ENCODE measurements at regions not wholly inside any gene's neighbourhood (a gene's known extent, or its start where the extent isn't known, plus 50 kb on each side); places are given as distances from the start of the nearest gene placed in this dataset.

- Histone ChIP-seq H3K9ac (ENCODE audit: low read depth in 1 of 2, low read length in 2 of 2) (no peak overlapping the region), H3K4me1 (ENCODE audit: control insufficient read depth in 2 of 2, insufficient read depth in 2 of 2, low read length in 2 of 2) (no peaks in the 10 kb centered on the region), H3K27ac (ENCODE audit: low read depth in 2 of 2, low read length in 2 of 2) (no peak overlapping the region), H3K27me3 (ENCODE audit: control insufficient read depth in 2 of 2, insufficient read depth in 2 of 2, low read length in 2 of 2) (no peaks in the 10 kb centered on the region), H3K36me3 (ENCODE audit: control insufficient read depth in 2 of 2, insufficient read depth in 2 of 2, low read length in 2 of 2) (no peaks in the 10 kb centered on the region), H3K9me3 (ENCODE audit: control insufficient read depth in 2 of 2, low read length in 2 of 2) (no peaks in the 10 kb centered on the region), H3K4me3 (ENCODE audit: low read length in 2 of 2) (no peak overlapping the region)
Observed at GRCh38 chr22:49209452-49210195, 618.0 kb downstream of the BRD1 start.

DNA sequence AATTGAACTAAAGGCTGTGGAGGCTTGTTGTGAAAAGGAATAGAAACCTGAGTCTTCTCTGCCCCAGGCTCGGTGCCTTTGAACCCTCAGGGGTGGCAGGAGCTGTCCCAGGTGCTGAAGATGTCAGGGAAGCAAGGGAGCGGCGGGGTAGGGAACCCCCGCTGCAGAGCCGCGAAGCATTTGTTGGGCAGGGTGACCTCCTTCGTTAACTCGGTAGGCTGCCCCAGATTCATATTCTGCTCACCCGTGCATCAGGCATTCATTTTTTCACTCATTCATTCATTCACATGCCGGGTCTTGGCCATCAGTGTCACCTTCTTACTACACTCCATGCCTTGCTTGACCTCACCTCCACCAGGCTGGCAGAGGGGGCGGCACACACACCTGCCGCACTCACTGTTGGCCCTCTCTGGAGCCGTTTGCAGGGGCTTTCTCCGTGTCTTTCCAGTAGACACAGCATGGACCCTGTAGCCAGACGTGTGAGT, 618.9 kb downstream of the BRD1 start:
- H3K9me3 ChIP-seq (ENCODE audit: control insufficient read depth in 2 of 2, low read length in 2 of 2): no peaks in the 10 kb centered on the region
- H3K36me3 ChIP-seq (ENCODE audit: control insufficient read depth in 2 of 2, insufficient read depth in 2 of 2, low read length in 2 of 2): no peaks in the 10 kb centered on the region
- no peak overlapping the region for H3K4me3 ChIP-seq (ENCODE audit: low read length in 2 of 2)
- no peaks in the 10 kb centered on the region for H3K4me1 ChIP-seq (ENCODE audit: control insufficient read depth in 2 of 2, insufficient read depth in 2 of 2, low read length in 2 of 2)
- no peak overlapping the region for H3K27ac ChIP-seq (ENCODE audit: low read depth in 2 of 2, low read length in 2 of 2)
- no peaks in the 10 kb centered on the region for H3K27me3 ChIP-seq (ENCODE audit: control insufficient read depth in 2 of 2, insufficient read depth in 2 of 2, low read length in 2 of 2)
- H3K9ac ChIP-seq (ENCODE audit: low read depth in 1 of 2, low read length in 2 of 2): no peak overlapping the region

DNA sequence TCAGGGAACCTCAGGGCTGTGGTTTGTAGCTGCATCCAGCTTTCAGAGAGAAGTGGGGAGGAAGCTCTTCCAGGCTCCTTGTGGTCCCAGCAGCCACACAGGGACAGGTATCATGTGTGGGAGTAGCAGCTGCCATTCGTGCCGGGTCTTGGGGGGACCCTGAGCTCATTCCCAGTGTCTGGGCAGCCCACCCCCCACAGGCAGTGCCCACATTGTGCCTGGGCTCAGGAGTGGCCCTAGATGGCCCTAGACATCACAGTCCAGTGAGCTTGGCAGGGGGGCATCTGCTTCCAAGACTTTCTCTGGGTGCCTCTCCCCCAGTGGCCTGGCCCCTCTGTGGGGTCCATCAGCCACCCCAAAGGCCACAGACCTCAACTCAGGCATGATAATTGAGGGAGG, 619.7 kb downstream of the BRD1 start:
- Histone ChIP-seq H3K27ac (ENCODE audit: low read depth in 2 of 2, low read length in 2 of 2) (no peak overlapping the region), H3K27me3 (ENCODE audit: control insufficient read depth in 2 of 2, insufficient read depth in 2 of 2, low read length in 2 of 2) (no peaks in the 10 kb centered on the region), H3K4me3 (ENCODE audit: low read length in 2 of 2) (no peak overlapping the region), H3K9ac (ENCODE audit: low read depth in 1 of 2, low read length in 2 of 2) (no peak overlapping the region), H3K4me1 (ENCODE audit: control insufficient read depth in 2 of 2, insufficient read depth in 2 of 2, low read length in 2 of 2) (no peaks in the 10 kb centered on the region), H3K9me3 (ENCODE audit: control insufficient read depth in 2 of 2, low read length in 2 of 2) (no peaks in the 10 kb centered on the region), H3K36me3 (ENCODE audit: control insufficient read depth in 2 of 2, insufficient read depth in 2 of 2, low read length in 2 of 2) (no peaks in the 10 kb centered on the region)

DNA sequence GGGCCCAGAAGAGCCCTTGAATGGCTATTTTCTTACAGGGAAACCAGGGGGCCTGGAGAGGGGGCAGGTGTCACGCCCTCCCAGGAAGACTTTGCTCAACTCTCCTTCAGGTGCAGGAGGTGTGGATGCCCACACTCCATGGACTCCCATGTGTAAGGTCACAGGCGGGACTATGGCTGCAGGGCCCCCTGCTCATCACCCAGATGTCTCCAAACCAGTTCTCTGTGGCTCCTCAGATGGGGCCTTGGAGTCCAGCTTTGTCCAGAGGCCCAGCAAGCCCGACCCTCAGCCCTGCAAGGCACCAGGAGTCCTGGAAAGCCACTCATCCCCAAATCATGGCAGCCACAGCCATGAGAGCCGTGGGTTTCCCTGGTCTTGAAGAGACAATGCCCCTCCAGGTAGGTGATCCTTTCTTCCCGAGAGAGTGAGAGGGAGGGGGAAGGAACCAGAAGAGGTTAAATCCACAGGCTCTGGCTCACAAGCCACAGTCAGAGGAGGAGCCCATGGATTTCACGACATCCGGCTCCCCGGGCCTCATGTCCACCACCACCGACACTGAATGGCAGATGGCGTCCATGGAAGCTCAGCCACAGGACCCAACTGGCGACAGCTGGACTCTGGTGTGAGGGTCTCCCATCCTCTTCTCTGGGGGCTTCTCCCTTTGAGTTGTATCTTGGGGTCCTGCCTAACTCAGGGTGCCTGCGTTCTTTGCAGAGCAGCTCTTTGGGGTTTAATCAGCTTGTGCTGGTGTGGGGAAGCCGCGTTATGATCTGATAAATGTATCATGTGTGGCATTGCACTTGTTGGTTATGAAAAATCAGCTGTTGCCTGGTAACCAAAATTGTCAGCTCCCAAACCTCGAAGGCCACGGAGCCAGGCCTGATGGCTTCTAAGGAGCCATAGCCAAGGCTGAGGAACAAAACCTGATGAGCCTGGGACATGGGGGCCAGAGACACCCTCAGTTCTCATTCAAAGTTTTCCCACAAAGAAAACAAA, 620.4 kb downstream of the BRD1 start:
- Histone ChIP-seq H3K4me3 (ENCODE audit: low read length in 2 of 2) (no peak overlapping the region), H3K36me3 (ENCODE audit: control insufficient read depth in 2 of 2, insufficient read depth in 2 of 2, low read length in 2 of 2) (no peaks in the 10 kb centered on the region), H3K27ac (ENCODE audit: low read depth in 2 of 2, low read length in 2 of 2) (no peak overlapping the region), H3K27me3 (ENCODE audit: control insufficient read depth in 2 of 2, insufficient read depth in 2 of 2, low read length in 2 of 2) (no peaks in the 10 kb centered on the region), H3K9ac (ENCODE audit: low read depth in 1 of 2, low read length in 2 of 2) (no peak overlapping the region), H3K9me3 (ENCODE audit: control insufficient read depth in 2 of 2, low read length in 2 of 2) (no peaks in the 10 kb centered on the region), H3K4me1 (ENCODE audit: control insufficient read depth in 2 of 2, insufficient read depth in 2 of 2, low read length in 2 of 2) (no peaks in the 10 kb centered on the region)

DNA sequence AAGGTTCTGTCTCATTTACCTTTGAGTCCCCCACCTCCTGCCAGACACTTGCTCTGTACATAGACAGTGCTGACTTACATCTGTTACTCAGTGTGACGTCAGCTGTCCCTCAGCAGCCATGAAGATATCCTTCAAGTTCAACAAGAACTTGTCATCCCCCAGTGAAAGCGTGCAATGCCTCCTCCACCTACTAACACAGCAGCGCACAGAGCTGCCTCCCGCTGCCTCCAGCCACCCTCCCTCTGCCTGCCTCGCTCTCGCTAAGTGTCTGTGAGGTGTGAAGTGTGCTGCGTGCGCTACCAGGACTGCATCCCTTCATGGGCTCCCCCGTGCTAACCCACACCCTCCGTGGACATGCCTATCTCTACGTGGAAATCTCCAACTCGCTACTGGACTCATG, 621.4 kb downstream of the BRD1 start:
- no peaks in the 10 kb centered on the region for H3K4me1 ChIP-seq (ENCODE audit: control insufficient read depth in 2 of 2, insufficient read depth in 2 of 2, low read length in 2 of 2)
- no peak overlapping the region for H3K27ac ChIP-seq (ENCODE audit: low read depth in 2 of 2, low read length in 2 of 2)
- H3K4me3 ChIP-seq (ENCODE audit: low read length in 2 of 2): no peak overlapping the region
- H3K36me3 ChIP-seq (ENCODE audit: control insufficient read depth in 2 of 2, insufficient read depth in 2 of 2, low read length in 2 of 2): no peaks in the 10 kb centered on the region
- no peaks in the 10 kb centered on the region for H3K9me3 ChIP-seq (ENCODE audit: control insufficient read depth in 2 of 2, low read length in 2 of 2)
- H3K27me3 ChIP-seq (ENCODE audit: control insufficient read depth in 2 of 2, insufficient read depth in 2 of 2, low read length in 2 of 2): no peaks in the 10 kb centered on the region
- no peak overlapping the region for H3K9ac ChIP-seq (ENCODE audit: low read depth in 1 of 2, low read length in 2 of 2)

DNA sequence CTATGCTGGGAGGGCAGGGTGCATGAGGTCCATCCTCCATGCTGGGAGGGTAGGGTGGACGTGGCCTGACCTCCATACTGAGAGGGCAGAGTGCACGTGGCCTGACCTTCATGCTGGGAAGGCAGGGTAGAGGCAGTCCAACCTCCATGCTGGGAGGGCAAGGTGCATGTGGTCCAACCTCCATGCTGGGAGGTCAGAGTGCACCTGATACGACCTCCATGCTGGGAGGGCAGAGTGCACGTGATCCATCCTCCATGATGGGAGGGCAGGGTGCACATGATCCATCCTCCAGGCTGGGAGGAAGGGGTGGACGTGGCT, 622.2 kb downstream of the BRD1 start:
- no peaks in the 10 kb centered on the region for H3K36me3 ChIP-seq (ENCODE audit: control insufficient read depth in 2 of 2, insufficient read depth in 2 of 2, low read length in 2 of 2)
- H3K27me3 ChIP-seq (ENCODE audit: control insufficient read depth in 2 of 2, insufficient read depth in 2 of 2, low read length in 2 of 2): no peaks in the 10 kb centered on the region
- H3K9me3 ChIP-seq (ENCODE audit: control insufficient read depth in 2 of 2, low read length in 2 of 2): no peaks in the 10 kb centered on the region
- no peak overlapping the region for H3K9ac ChIP-seq (ENCODE audit: low read depth in 1 of 2, low read length in 2 of 2)
- no peaks in the 10 kb centered on the region for H3K4me1 ChIP-seq (ENCODE audit: control insufficient read depth in 2 of 2, insufficient read depth in 2 of 2, low read length in 2 of 2)
- H3K4me3 ChIP-seq (ENCODE audit: low read length in 2 of 2): no peak overlapping the region
- no peak overlapping the region for H3K27ac ChIP-seq (ENCODE audit: low read depth in 2 of 2, low read length in 2 of 2)

- Histone ChIP-seq H3K27me3 (ENCODE audit: control insufficient read depth in 2 of 2, insufficient read depth in 2 of 2, low read length in 2 of 2) (no peaks in the 10 kb centered on the region), H3K36me3 (ENCODE audit: control insufficient read depth in 2 of 2, insufficient read depth in 2 of 2, low read length in 2 of 2) (no peaks in the 10 kb centered on the region)
Observed at GRCh38 chr22:49204599-49205482, 622.8 kb downstream of the BRD1 start.

GRCh38 chr22:49203859-49204598, 623.6 kb downstream of the BRD1 start:
- Histone ChIP-seq H3K9me3 (ENCODE audit: control insufficient read depth in 2 of 2, low read length in 2 of 2) (no peaks in the 10 kb centered on the region), H3K4me3 (ENCODE audit: low read length in 2 of 2) (no peak overlapping the region), H3K27ac (ENCODE audit: low read depth in 2 of 2, low read length in 2 of 2) (no peak overlapping the region), H3K27me3 (ENCODE audit: control insufficient read depth in 2 of 2, insufficient read depth in 2 of 2, low read length in 2 of 2) (no peaks in the 10 kb centered on the region), H3K4me1 (ENCODE audit: control insufficient read depth in 2 of 2, insufficient read depth in 2 of 2, low read length in 2 of 2) (no peaks in the 10 kb centered on the region), H3K9ac (ENCODE audit: low read depth in 1 of 2, low read length in 2 of 2) (no peak overlapping the region), H3K36me3 (ENCODE audit: control insufficient read depth in 2 of 2, insufficient read depth in 2 of 2, low read length in 2 of 2) (no peaks in the 10 kb centered on the region)

More at GRCh38 chr22:49204599-49205482, 622.8 kb downstream of the BRD1 start:
- H3K4me3 ChIP-seq (ENCODE audit: low read length in 2 of 2): no peak overlapping the region
- H3K9me3 ChIP-seq (ENCODE audit: control insufficient read depth in 2 of 2, low read length in 2 of 2): no peaks in the 10 kb centered on the region
- H3K4me1 ChIP-seq (ENCODE audit: control insufficient read depth in 2 of 2, insufficient read depth in 2 of 2, low read length in 2 of 2): no peaks in the 10 kb centered on the region
- H3K27ac ChIP-seq (ENCODE audit: low read depth in 2 of 2, low read length in 2 of 2): no peak overlapping the region
- no peak overlapping the region for H3K9ac ChIP-seq (ENCODE audit: low read depth in 1 of 2, low read length in 2 of 2)

DNA sequence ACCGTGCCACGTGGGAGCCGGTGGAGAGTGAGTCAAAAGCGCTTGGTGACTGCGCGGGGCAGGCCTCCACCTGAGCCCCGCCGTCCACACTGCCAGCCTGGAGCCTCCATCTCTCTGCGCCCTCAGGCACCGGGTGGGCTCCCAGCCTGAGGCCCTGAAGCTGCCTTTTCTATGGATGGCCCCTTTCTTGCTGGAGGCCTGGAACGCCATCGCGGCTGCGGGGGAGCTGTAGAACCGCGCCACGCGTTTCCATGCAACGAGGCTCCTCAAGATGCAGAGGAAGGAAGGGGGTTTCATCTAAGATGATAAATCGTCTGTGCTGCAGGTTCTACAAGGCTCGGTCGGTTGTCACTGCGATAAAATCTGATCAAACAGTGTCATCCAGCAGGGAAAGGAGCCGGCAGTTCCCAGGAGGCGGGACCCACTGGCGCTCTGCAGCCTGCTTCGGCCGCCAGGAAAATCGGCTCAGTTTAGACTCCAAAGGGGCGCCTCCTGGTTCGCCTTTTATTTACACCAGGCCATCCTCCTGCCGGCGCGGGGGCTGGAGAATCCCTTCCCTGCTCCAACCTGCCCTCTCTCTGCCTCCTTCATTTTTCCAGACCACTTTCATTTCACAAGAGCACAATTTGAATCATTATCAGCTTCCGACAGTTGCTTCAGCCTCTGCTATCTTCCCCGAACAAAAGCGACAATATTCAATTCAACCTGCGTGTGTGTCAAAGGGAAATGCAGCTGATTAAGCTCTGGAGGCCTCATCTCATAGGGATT, 624.4 kb downstream of the BRD1 start:
- no peaks in the 10 kb centered on the region for H3K9me3 ChIP-seq (ENCODE audit: control insufficient read depth in 2 of 2, low read length in 2 of 2)

More for the DNA sequence above, 624.4 kb downstream of the BRD1 start:
- no peak overlapping the region for H3K4me3 ChIP-seq (ENCODE audit: low read length in 2 of 2)
- H3K9ac ChIP-seq (ENCODE audit: low read depth in 1 of 2, low read length in 2 of 2): no peak overlapping the region
- H3K4me1 ChIP-seq (ENCODE audit: control insufficient read depth in 2 of 2, insufficient read depth in 2 of 2, low read length in 2 of 2): no peaks in the 10 kb centered on the region
- no peaks in the 10 kb centered on the region for H3K36me3 ChIP-seq (ENCODE audit: control insufficient read depth in 2 of 2, insufficient read depth in 2 of 2, low read length in 2 of 2)
- H3K27me3 ChIP-seq (ENCODE audit: control insufficient read depth in 2 of 2, insufficient read depth in 2 of 2, low read length in 2 of 2): no peaks in the 10 kb centered on the region
- H3K27ac ChIP-seq (ENCODE audit: low read depth in 2 of 2, low read length in 2 of 2): no peak overlapping the region
